H1 (cell line): ENCODE measurements at regions not wholly inside any gene's neighbourhood (a gene's known extent, or its start where the extent isn't known, plus 50 kb on each side); places are given as distances from the start of the nearest gene placed in this dataset.

Experiments
- CTCF ChIA-PET: fragments of 300-600 bp; sonication (Branson Sonifier 250); formaldehyde crosslinking; loops from one replicate; lab custom pipeline; 2021; ENCODE audit not compliant: partially characterized antibody; lab: Charles Lee
- POLR2A ChIA-PET: fragments of 300-600 bp; sonication (Branson Sonifier 250); formaldehyde crosslinking; loops from one replicate; lab custom pipeline; 2021; ENCODE audit warnings: inconsistent platforms; ENCODE audit not compliant: partially characterized antibody; lab: Charles Lee
- DNase-seq, 2 experiments: peaks; one replicate each; pipeline versions ENCODE4 v3.0.0 to v3.0.0-alpha.2; 2010 to 2022; ENCODE audit warnings: low spot score in 2 of 2, low read depth in 1 of 2, mixed read lengths in 1 of 2
- FAIRE-seq: peaks from 2 replicates; lab custom pipeline; 2011; peaks lifted over from hg19 to GRCh38; lab: Jason Lieb, UNC
- H2AFZ ChIP-seq: 2 replicates; pipeline ENCODE4 v1.8.1; 2012; ENCODE audit warnings: low read length, inconsistent platforms
- H2AK5ac ChIP-seq: 2 replicates; pipeline ENCODE4 v1.6.1; 2013; ENCODE audit warnings: low read depth, low read length
- H2BK120ac ChIP-seq: replicated peaks from 2 replicates; pipeline ENCODE3; 2013; ENCODE audit warnings: low read depth, low read length, inconsistent platforms
- H2BK12ac ChIP-seq: 2 replicates; pipeline ENCODE4 v1.6.1; 2013; ENCODE audit warnings: low read depth, low read length
- H2BK15ac ChIP-seq: 2 replicates; pipeline ENCODE4 v1.6.1; 2013; ENCODE audit warnings: low read length
- H2BK20ac ChIP-seq: 2 replicates; pipeline ENCODE4 v1.6.1; 2013; ENCODE audit warnings: low read length
- H2BK5ac ChIP-seq: 2 replicates; pipeline ENCODE4 v1.6.1; 2013; ENCODE audit warnings: low read depth, low read length
- H3K14ac ChIP-seq: 2 replicates; pipeline ENCODE4 v1.6.1; 2013; ENCODE audit warnings: inconsistent platforms; ENCODE audit not compliant: insufficient read length
- H3K18ac ChIP-seq: 2 replicates; pipeline ENCODE4 v1.6.1; 2013; ENCODE audit warnings: low read length; ENCODE audit errors: extremely low read depth
- H3K23ac ChIP-seq: 2 replicates; pipeline ENCODE4 v1.6.1; 2013; ENCODE audit warnings: inconsistent platforms; ENCODE audit not compliant: insufficient read length
- H3K23me2 ChIP-seq: 2 replicates; pipeline ENCODE4 v1.6.1; 2013; ENCODE audit warnings: low read depth, low read length
- H3K27ac ChIP-seq: 2 replicates; pipeline ENCODE4 v1.6.1; 2011; ENCODE audit warnings: low read depth, low read length, inconsistent platforms
- H3K27me3 ChIP-seq, 4 experiments: replicated peaks in 1 of 4; 1 replicate in 1 of 4; 2 replicates in 3 of 4; pipeline versions ENCODE4 v1.6.1 to v1.8.1; 2011 to 2013; ENCODE audit warnings: low read length in 3 of 4, mild to moderate bottlenecking in 3 of 4, inconsistent platforms in 2 of 4, mixed read lengths in 2 of 4, moderate library complexity in 1 of 4; ENCODE audit not compliant: control insufficient read depth in 3 of 4, insufficient read depth in 3 of 4; ENCODE audit errors: extremely low read depth in 1 of 4
- H3K36me3 ChIP-seq, 4 experiments: 2 replicates each; pipeline versions ENCODE4 v1.6.1 to v1.8.1; 2011 to 2013; ENCODE audit warnings: mild to moderate bottlenecking in 4 of 4, low read length in 3 of 4, moderate library complexity in 2 of 4, control low read depth in 1 of 4, inconsistent platforms in 1 of 4; ENCODE audit not compliant: insufficient read depth in 4 of 4, control insufficient read depth in 2 of 4
- H3K4ac ChIP-seq: replicated peaks from 2 replicates; pipeline ENCODE3; 2013; ENCODE audit warnings: low read length, low read depth, mixed read lengths, inconsistent platforms; ENCODE audit not compliant: insufficient read length
- H3K4me1 ChIP-seq, 4 experiments: replicated peaks in 1 of 4; 1 replicate in 1 of 4; 2 replicates in 3 of 4; pipeline versions ENCODE4 v1.6.1 to v1.8.1; 2011 to 2013; ENCODE audit warnings: low read length in 3 of 4, inconsistent platforms in 2 of 4, mixed read lengths in 1 of 4; ENCODE audit not compliant: insufficient read depth in 4 of 4, control insufficient read depth in 3 of 4
- H3K4me2 ChIP-seq, 2 experiments: 2 replicates each; pipeline versions ENCODE4 v1.6.1 to v1.8.1; 2011 to 2013; ENCODE audit warnings: low read depth in 2 of 2, low read length in 2 of 2, control low read depth in 1 of 2, inconsistent platforms in 1 of 2, mild to moderate bottlenecking in 1 of 2; ENCODE audit not compliant: insufficient read depth in 1 of 2
- H3K4me3 ChIP-seq, 4 experiments: fragments of 200-600, 300-600 bp in 1 of 4; sonication (generic), shearing (Covaris generic), sonication (Bioruptor Twin) in 1 of 4; 2 replicates each; pipeline versions ENCODE4 v1.5.1 to v1.8.1; 2011 to 2016; ENCODE audit warnings: low read length in 4 of 4, low read depth in 3 of 4, control low read depth in 2 of 4, inconsistent platforms in 2 of 4, mild to moderate bottlenecking in 2 of 4, mixed read lengths in 1 of 4, moderate library complexity in 1 of 4; ENCODE audit not compliant: insufficient read depth in 2 of 4; ENCODE audit errors: extremely low read depth in 1 of 4
- H3K56ac ChIP-seq: replicated peaks from 2 replicates; pipeline ENCODE3; 2013; ENCODE audit warnings: low read depth, mild to moderate bottlenecking, mixed read lengths, low read length, inconsistent platforms; ENCODE audit not compliant: insufficient read length
- H3K79me1 ChIP-seq: 2 replicates; pipeline ENCODE4 v1.6.1; 2013; ENCODE audit warnings: low read depth, low read length, control low read depth
- H3K79me2 ChIP-seq, 2 experiments: 2 replicates each; pipeline versions ENCODE4 v1.6.1 to v1.8.1; 2012 to 2013; ENCODE audit warnings: low read length in 2 of 2, mild to moderate bottlenecking in 2 of 2, inconsistent platforms in 1 of 2; ENCODE audit not compliant: insufficient read depth in 2 of 2, control insufficient read depth in 1 of 2
- H3K9ac ChIP-seq, 4 experiments: replicated peaks in 1 of 4; 1 replicate in 1 of 4; 2 replicates in 3 of 4; pipeline versions ENCODE4 v1.6.1 to v1.8.1; 2011 to 2013; ENCODE audit warnings: low read depth in 3 of 4, low read length in 3 of 4, control low read depth in 2 of 4, mild to moderate bottlenecking in 2 of 4, moderate library complexity in 2 of 4, inconsistent platforms in 1 of 4; ENCODE audit errors: extremely low read depth in 1 of 4
- H3K9me3 ChIP-seq, 2 experiments: 2 replicates each; pipeline versions ENCODE4 v1.6.1 to v1.8.1; 2012 to 2013; ENCODE audit warnings: mild to moderate bottlenecking in 2 of 2, moderate library complexity in 2 of 2, control low read depth in 1 of 2, inconsistent platforms in 1 of 2, low read depth in 1 of 2, low read length in 1 of 2, mixed read lengths in 1 of 2; ENCODE audit not compliant: insufficient read depth in 2 of 2
- H4K20me1 ChIP-seq, 2 experiments: replicated peaks in 1 of 2; 2 replicates each; pipeline versions ENCODE3 to v1.8.1; 2011 to 2013; ENCODE audit warnings: inconsistent platforms in 2 of 2, low read length in 2 of 2, mild to moderate bottlenecking in 1 of 2; ENCODE audit not compliant: insufficient read depth in 2 of 2, control insufficient read depth in 1 of 2
- H4K5ac ChIP-seq: 2 replicates; pipeline ENCODE4 v1.6.1; 2013; ENCODE audit warnings: low read length, low read depth, mixed read lengths, inconsistent platforms; ENCODE audit not compliant: insufficient read length
- H4K8ac ChIP-seq: 2 replicates; pipeline ENCODE4 v1.8.0; 2013; ENCODE audit warnings: mild to moderate bottlenecking, moderate library complexity, low read length, inconsistent platforms; ENCODE audit not compliant: insufficient read depth; ENCODE audit errors: extremely low read depth
- H4K91ac ChIP-seq: replicated peaks from 2 replicates; pipeline ENCODE3; 2013; ENCODE audit warnings: low read length, mixed read lengths, inconsistent platforms; ENCODE audit not compliant: insufficient read length
- EP300 ChIP-seq, 2 experiments: IDR thresholded peaks; 1 replicate in 1 of 2; 2 replicates in 1 of 2; pipeline ENCODE4 v1.6.1; 2011 to 2012; ENCODE audit warnings: low read depth in 2 of 2, low read length in 2 of 2, mild to moderate bottlenecking in 2 of 2, borderline replicate concordance in 1 of 2, inconsistent platforms in 1 of 2, moderate library complexity in 1 of 2
- PHF8 ChIP-seq: fragments of 200-600 bp; sonication (generic); conservative IDR thresholded peaks from 2 replicates; pipeline ENCODE4 v1.7.1; 2012; ENCODE audit warnings: low read depth, mild to moderate bottlenecking, inconsistent platforms, low read length, moderate library complexity
- RBBP5 ChIP-seq: IDR thresholded peaks from 2 replicates; pipeline ENCODE4 v1.7.1; 2012; ENCODE audit warnings: low read depth, mild to moderate bottlenecking, inconsistent platforms, low read length, moderate library complexity, borderline replicate concordance
- SP4 ChIP-seq: IDR thresholded peaks from 2 replicates; pipeline ENCODE4 v1.6.1; 2012; ENCODE audit warnings: low read length, inconsistent platforms

DNA sequence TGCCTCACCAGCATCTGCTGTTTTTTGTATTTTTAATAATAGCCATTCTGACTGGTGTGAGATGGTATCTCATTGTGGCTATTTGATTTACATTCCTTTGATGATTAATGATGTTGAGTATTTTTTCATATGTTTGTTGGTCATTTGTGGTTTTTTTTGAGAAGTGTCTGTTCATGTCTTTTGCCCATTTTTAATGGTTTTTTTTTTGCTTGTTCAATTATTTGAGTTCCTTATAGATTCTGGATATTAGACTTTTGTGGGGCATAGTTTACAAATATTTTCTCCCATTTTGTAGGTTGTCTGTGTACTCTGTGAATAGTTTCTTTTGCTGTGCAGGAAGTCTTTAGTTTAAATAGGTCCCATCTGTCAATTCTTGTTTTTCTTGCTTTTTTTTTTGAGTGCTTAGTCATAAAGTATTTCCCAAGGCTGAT is 148.1 kb downstream of the NPR3 start:
- Histone ChIP-seq H3K4me3 (no peak overlapping the region), H3K27ac (no peak overlapping the region), H3K27me3 (no peaks in the 10 kb centered on the region), H3K79me1 (no peaks in the 10 kb centered on the region), H4K91ac (no peak overlapping the region), H3K4me1 (no peaks in the 10 kb centered on the region), H3K4ac (no peak overlapping the region), H2AFZ (no peak overlapping the region), H3K9ac (no peak overlapping the region), H4K5ac (no peak overlapping the region), H2BK20ac (no peak overlapping the region), H3K23me2 (0 out of 2 replicates have a peak, but pooled peaks cover 2% of the 10 kb centered on the region), H3K79me2 (no peaks in the 10 kb centered on the region), H3K18ac (no peak overlapping the region), H3K14ac (no peak overlapping the region), H2AK5ac (no peak overlapping the region), H4K20me1 (no peaks in the 10 kb centered on the region), H2BK5ac (no peak overlapping the region), H2BK12ac (no peak overlapping the region), H3K56ac (no peak overlapping the region), H4K8ac (no peak overlapping the region), H2BK15ac (no peak overlapping the region), H3K36me3 (no peaks in the 10 kb centered on the region), H3K4me2 (no peak overlapping the region), H2BK120ac (no peak overlapping the region), H3K9me3 (peaks cover 5 to 13% of the 10 kb centered on the region in 2 experiments; a peak in 2 of 4 replicates), H3K23ac (no peak overlapping the region)
- FAIRE-seq = no peak
- DNase-seq = no peak
- CTCF ChIA-PET = no interaction called here
- POLR2A ChIA-PET = no interaction called here
- TF ChIP-seq SP4 (no peak), EP300 (IDR thresholded peaks at IDR 0.05; ENCODE audit: borderline replicate concordance in 1 of 2, low read depth in 2 of 2, low read length in 2 of 2) (no peak), RBBP5 (no peak), PHF8 (no peak)
